LNCAP (cell line): ENCODE measurements at regions not wholly inside any gene's neighbourhood (a gene's known extent, or its start where the extent isn't known, plus 50 kb on each side); places are given as distances from the start of the nearest gene placed in this dataset.

Experiments
- TF ChIP-seq, protein P1 (sequence below): fragments of 450-650 bp; IDR thresholded peaks from 2 replicates; pipeline ENCODE4 v1.5.1; 2017; ENCODE audit warnings: mild to moderate bottlenecking

- TF ChIP-seq, protein P1, sequence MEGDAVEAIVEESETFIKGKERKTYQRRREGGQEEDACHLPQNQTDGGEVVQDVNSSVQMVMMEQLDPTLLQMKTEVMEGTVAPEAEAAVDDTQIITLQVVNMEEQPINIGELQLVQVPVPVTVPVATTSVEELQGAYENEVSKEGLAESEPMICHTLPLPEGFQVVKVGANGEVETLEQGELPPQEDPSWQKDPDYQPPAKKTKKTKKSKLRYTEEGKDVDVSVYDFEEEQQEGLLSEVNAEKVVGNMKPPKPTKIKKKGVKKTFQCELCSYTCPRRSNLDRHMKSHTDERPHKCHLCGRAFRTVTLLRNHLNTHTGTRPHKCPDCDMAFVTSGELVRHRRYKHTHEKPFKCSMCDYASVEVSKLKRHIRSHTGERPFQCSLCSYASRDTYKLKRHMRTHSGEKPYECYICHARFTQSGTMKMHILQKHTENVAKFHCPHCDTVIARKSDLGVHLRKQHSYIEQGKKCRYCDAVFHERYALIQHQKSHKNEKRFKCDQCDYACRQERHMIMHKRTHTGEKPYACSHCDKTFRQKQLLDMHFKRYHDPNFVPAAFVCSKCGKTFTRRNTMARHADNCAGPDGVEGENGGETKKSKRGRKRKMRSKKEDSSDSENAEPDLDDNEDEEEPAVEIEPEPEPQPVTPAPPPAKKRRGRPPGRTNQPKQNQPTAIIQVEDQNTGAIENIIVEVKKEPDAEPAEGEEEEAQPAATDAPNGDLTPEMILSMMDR = no peak
Measured at GRCh38 chr18:73087282-73087977, 219.6 kb upstream of the NETO1 start.

DNA sequence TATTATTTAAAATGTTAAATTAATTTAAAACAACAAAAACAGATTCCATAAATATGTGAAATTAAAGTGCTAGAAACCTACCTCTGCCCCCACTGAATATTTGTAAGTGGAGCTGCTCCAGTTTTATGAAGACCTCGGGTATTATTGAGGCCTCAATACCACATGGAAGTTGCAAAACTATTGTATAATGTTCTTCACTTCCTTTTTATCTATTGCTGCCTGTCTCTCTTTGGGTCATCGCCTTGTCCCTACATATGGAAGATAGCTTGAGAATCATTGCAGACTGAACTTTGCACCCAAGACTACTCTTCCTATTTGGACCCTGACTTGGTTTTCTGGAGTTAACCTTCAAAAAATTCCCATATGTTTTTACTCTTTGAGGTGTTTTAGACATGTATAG lies 212.1 kb upstream of the NETO1 start:
- TF ChIP-seq, protein P1 = no peak

GRCh38 chr18:73060666-73061288 lies 193.0 kb upstream of the NETO1 start:
- TF ChIP-seq, protein P1 = no peak

DNA sequence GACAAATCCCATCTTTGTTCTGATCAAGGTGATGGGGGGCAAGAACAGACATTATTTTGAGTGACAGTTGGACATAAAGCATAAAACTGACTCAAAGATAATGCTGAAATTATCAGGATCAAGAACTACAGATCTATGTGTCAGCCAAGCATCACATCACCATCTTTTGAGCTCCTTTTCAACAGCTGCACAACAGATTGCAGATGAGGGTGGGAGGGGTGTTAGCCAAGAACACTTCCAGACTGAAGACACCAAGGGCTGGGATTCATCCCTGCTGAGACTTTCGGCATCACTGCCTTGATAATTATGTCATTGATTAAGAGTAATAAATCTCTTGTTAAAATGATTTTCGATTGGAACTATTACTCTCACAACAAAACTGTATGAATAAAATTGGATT lies 191.5 kb upstream of the NETO1 start:
- TF ChIP-seq, protein P1 = no peak

DNA sequence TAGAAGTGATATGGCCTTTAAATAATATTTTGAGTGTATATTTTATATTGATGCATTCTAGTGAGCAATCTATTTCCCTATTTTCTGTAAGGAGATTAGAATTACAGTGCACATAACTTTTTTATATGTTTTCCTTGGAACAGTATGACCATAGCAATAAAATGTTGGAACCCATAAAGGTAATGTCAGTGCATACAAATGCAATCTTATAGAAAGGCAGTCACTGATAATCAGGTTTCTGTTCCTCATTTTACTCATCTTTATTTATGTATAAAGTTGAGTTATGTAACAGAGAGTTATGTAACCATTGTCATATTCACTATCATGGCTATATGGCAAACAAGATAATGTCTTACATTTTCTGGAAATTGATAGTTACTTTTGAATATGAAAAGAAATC lies 179.9 kb upstream of the NETO1 start:
- TF ChIP-seq, protein P1 = no peak

DNA sequence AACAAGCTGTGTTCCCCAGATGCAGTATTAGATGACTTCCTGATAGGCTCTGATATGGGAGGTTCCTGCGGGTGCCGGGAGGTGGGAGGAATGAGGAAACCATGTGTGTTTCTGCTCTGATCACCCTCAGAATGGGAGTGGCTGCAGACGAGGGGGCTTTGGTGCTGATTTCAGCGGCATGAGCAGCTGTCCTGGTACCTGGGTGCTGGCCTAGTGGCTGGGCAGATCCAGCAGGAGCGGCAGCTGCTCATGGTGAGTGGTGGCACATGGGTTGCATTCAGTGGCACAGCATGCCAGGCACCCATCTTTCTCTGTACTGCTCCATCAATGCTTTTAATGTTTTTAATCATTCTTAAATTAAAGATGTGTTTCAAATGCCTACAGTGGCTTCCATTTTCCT lies 177.2 kb upstream of the NETO1 start:
- TF ChIP-seq, protein P1 = no peak

GRCh38 chr18:73043611-73044010 lies 175.8 kb upstream of the NETO1 start:
- TF ChIP-seq, protein P1 = no peak

DNA sequence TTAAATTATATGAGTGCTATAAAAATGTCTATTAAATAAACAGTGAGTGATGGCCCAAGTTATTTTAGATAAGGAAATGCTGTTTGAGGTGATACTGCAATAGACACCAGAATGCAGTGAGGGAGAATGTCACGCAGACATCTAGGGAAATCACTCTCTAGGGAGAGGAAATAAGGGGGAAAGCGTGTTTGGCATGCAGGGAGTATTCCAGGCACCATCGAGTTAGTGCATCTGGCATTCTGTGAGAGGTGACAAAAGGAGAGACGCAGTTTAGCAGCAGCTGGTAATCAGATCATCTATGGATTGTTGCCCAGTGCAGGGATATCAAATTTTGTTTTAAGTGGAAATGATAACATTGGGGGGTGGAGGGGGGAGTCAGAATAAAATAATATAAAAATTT lies 175.4 kb upstream of the NETO1 start:
- TF ChIP-seq, protein P1 = no peak
